ENCODE measurements at regions not wholly inside any gene's neighbourhood (a gene's known extent, or its start where the extent isn't known, plus 50 kb on each side); places are given as distances from the start of the nearest gene placed in this dataset.

GRCh38 chr7:14047709-14048399 is 58.4 kb upstream of the ETV1 start:
- no peak for TF ChIP-seq POLR2AphosphoS5 (IDR thresholded peaks at IDR 0.05)
- TF ChIP-seq CTCF (IDR thresholded peaks at IDR 0.05) = no peak
- no peak for TF ChIP-seq EP300 (IDR thresholded peaks at IDR 0.05)
- TF ChIP-seq POLR2A (IDR thresholded peaks at IDR 0.05) = no peak
- Histone ChIP-seq H3K4me3 (no peak overlapping the region), H3K9me3 (no peaks in the 10 kb centered on the region), H3K4me1 (no peaks in the 10 kb centered on the region), H3K36me3 (no peaks in the 10 kb centered on the region), H3K27ac (no peak overlapping the region), H3K27me3 (no peaks in the 10 kb centered on the region)
- ATAC-seq = no peak
- 80 to 93% methylated on average over 5 of the region's 5 CpGs for WGBS, 2 donors (ENCODE audit: low coverage in 1 of 2)

- 93% methylated on average over 3 of the region's 3 CpGs for WGBS, 2 donors (ENCODE audit: low coverage in 1 of 2)
- H3K27ac ChIP-seq = no peak overlapping the region
- H3K36me3 ChIP-seq = no peaks in the 10 kb centered on the region
- H3K9me3 ChIP-seq = no peaks in the 10 kb centered on the region
- H3K4me1 ChIP-seq = no peaks in the 10 kb centered on the region
- no peaks in the 10 kb centered on the region for H3K27me3 ChIP-seq
- no peak for ATAC-seq
- TF ChIP-seq POLR2AphosphoS5 (IDR thresholded peaks at IDR 0.05) = no peak
- TF ChIP-seq POLR2A (IDR thresholded peaks at IDR 0.05) = no peak
- no peak for TF ChIP-seq CTCF (IDR thresholded peaks at IDR 0.05)
- TF ChIP-seq EP300 (IDR thresholded peaks at IDR 0.05) = no peak
- H3K4me3 ChIP-seq = no peak overlapping the region
These were observed 56.2 kb upstream of the ETV1 start for GRCh38 chr7:14045651-14046050.

GRCh38 chr7:14040528-14040927 is 51.1 kb upstream of the ETV1 start:
- no peak for TF ChIP-seq EP300 (IDR thresholded peaks at IDR 0.05)
- TF ChIP-seq POLR2AphosphoS5 (IDR thresholded peaks at IDR 0.05) = no peak
- TF ChIP-seq POLR2A (IDR thresholded peaks at IDR 0.05) = no peak
- TF ChIP-seq CTCF (IDR thresholded peaks at IDR 0.05) = no peak
- ATAC-seq = no peak
- WGBS, 2 donors (ENCODE audit: low coverage in 1 of 2) = 91 to 100% methylated on average over 3 to 5 of the region's 5 CpGs
- H3K36me3 ChIP-seq = no peaks in the 10 kb centered on the region
- no peak overlapping the region for H3K27ac ChIP-seq
- H3K27me3 ChIP-seq = no peaks in the 10 kb centered on the region
- H3K4me3 ChIP-seq = no peak overlapping the region
- no peaks in the 10 kb centered on the region for H3K4me1 ChIP-seq
- no peaks in the 10 kb centered on the region for H3K9me3 ChIP-seq
